HepG2 (cell line): ENCODE measurements at regions not wholly inside any gene's neighbourhood (a gene's known extent, or its start where the extent isn't known, plus 50 kb on each side); places are given as distances from the start of the nearest gene placed in this dataset.

Source experiments
- THAP11 ChIP-seq: IDR thresholded peaks from 2 replicates; pipeline ENCODE4 v1.6.1; 2016; ENCODE audit warnings: missing biosample characterization, missing genetic modification reagents
- ZBTB10 ChIP-seq: sonication (generic); formaldehyde crosslinking; IDR thresholded peaks from 2 replicates; pipeline ENCODE4 v1.4.0; 2020; ENCODE audit warnings: missing genetic modification reagents, borderline replicate concordance
- ZNF329 ChIP-seq: sonication (generic); formaldehyde crosslinking; IDR thresholded peaks from 2 replicates; pipeline ENCODE4 v1.9.0; 2021; ENCODE audit warnings: low read depth, mild to moderate bottlenecking, missing genetic modification reagents
- ZNF674 ChIP-seq: sonication (generic); formaldehyde crosslinking; IDR thresholded peaks from 2 replicates; pipeline ENCODE4 v1.5.0; 2020; ENCODE audit warnings: low read depth, mild to moderate bottlenecking, missing genetic modification reagents
- TF ChIP-seq, protein P1 (sequence below): sonication (generic); formaldehyde crosslinking; IDR thresholded peaks from 2 replicates; pipeline ENCODE4 v1.5.1; 2020; ENCODE audit warnings: mild to moderate bottlenecking, missing genetic modification reagents, moderate library complexity
- TF ChIP-seq, protein P2 (sequence below): IDR thresholded peaks from 2 replicates; pipeline ENCODE4 v1.6.1; 2016; ENCODE audit warnings: low read depth, missing genetic modification reagents, missing compliant biosample characterization

GRCh38 chr13:30132623-30133553 is 174.5 kb downstream of the KATNAL1 start (continued):
- TF ChIP-seq, protein P1, sequence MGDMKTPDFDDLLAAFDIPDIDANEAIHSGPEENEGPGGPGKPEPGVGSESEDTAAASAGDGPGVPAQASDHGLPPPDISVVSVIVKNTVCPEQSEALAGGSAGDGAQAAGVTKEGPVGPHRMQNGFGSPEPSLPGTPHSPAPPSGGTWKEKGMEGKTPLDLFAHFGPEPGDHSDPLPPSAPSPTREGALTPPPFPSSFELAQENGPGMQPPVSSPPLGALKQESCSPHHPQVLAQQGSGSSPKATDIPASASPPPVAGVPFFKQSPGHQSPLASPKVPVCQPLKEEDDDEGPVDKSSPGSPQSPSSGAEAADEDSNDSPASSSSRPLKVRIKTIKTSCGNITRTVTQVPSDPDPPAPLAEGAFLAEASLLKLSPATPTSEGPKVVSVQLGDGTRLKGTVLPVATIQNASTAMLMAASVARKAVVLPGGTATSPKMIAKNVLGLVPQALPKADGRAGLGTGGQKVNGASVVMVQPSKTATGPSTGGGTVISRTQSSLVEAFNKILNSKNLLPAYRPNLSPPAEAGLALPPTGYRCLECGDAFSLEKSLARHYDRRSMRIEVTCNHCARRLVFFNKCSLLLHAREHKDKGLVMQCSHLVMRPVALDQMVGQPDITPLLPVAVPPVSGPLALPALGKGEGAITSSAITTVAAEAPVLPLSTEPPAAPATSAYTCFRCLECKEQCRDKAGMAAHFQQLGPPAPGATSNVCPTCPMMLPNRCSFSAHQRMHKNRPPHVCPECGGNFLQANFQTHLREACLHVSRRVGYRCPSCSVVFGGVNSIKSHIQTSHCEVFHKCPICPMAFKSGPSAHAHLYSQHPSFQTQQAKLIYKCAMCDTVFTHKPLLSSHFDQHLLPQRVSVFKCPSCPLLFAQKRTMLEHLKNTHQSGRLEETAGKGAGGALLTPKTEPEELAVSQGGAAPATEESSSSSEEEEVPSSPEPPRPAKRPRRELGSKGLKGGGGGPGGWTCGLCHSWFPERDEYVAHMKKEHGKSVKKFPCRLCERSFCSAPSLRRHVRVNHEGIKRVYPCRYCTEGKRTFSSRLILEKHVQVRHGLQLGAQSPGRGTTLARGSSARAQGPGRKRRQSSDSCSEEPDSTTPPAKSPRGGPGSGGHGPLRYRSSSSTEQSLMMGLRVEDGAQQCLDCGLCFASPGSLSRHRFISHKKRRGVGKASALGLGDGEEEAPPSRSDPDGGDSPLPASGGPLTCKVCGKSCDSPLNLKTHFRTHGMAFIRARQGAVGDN (CRISPR knock-in tag) = peak; percentile 41
- TF ChIP-seq ZBTB10 (CRISPR knock-in tag) = no peak
- no peak for TF ChIP-seq ZNF329
- TF ChIP-seq, protein P2, sequence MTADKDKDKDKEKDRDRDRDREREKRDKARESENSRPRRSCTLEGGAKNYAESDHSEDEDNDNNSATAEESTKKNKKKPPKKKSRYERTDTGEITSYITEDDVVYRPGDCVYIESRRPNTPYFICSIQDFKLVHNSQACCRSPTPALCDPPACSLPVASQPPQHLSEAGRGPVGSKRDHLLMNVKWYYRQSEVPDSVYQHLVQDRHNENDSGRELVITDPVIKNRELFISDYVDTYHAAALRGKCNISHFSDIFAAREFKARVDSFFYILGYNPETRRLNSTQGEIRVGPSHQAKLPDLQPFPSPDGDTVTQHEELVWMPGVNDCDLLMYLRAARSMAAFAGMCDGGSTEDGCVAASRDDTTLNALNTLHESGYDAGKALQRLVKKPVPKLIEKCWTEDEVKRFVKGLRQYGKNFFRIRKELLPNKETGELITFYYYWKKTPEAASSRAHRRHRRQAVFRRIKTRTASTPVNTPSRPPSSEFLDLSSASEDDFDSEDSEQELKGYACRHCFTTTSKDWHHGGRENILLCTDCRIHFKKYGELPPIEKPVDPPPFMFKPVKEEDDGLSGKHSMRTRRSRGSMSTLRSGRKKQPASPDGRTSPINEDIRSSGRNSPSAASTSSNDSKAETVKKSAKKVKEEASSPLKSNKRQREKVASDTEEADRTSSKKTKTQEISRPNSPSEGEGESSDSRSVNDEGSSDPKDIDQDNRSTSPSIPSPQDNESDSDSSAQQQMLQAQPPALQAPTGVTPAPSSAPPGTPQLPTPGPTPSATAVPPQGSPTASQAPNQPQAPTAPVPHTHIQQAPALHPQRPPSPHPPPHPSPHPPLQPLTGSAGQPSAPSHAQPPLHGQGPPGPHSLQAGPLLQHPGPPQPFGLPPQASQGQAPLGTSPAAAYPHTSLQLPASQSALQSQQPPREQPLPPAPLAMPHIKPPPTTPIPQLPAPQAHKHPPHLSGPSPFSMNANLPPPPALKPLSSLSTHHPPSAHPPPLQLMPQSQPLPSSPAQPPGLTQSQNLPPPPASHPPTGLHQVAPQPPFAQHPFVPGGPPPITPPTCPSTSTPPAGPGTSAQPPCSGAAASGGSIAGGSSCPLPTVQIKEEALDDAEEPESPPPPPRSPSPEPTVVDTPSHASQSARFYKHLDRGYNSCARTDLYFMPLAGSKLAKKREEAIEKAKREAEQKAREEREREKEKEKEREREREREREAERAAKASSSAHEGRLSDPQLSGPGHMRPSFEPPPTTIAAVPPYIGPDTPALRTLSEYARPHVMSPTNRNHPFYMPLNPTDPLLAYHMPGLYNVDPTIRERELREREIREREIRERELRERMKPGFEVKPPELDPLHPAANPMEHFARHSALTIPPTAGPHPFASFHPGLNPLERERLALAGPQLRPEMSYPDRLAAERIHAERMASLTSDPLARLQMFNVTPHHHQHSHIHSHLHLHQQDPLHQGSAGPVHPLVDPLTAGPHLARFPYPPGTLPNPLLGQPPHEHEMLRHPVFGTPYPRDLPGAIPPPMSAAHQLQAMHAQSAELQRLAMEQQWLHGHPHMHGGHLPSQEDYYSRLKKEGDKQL (CRISPR knock-in tag) = no peak
- no peak for TF ChIP-seq ZNF674 (CRISPR knock-in tag)
- TF ChIP-seq THAP11 (CRISPR knock-in tag) = no peak
